ENCODE measurements at regions not wholly inside any gene's neighbourhood (a gene's known extent, or its start where the extent isn't known, plus 50 kb on each side); places are given as distances from the start of the nearest gene placed in this dataset.
"Not testable (repeated sequence)": the region's sequence is repeated elsewhere in the genome, so short reads cannot be mapped to it uniquely, and the experiment has no call there.

GRCh38 chr18:10128921-10129501 lies 215.2 kb downstream of the VAPA start:
- in situ Hi-C loops (cut with HindIII; ENCODE audit: low pct_ligation_motif_present, low pct_unique_long_range_greater_than_20kb, low sequenced_read_pairs) = no loop called here
- no peak for DNase-seq

- in situ Hi-C loops (cut with HindIII; ENCODE audit: low pct_ligation_motif_present, low pct_unique_long_range_greater_than_20kb, low sequenced_read_pairs) = no loop called here
- no peak for DNase-seq
Measured at GRCh38 chr18:10130606-10131005, 216.8 kb downstream of the VAPA start.

- in situ Hi-C loops (cut with HindIII; ENCODE audit: low pct_ligation_motif_present, low pct_unique_long_range_greater_than_20kb, low sequenced_read_pairs) = no loop called here
- DNase-seq = no peak
Measured at GRCh38 chr18:10131081-10131459, 217.3 kb downstream of the VAPA start.

- in situ Hi-C loops (cut with HindIII; ENCODE audit: low pct_ligation_motif_present, low pct_unique_long_range_greater_than_20kb, low sequenced_read_pairs) = no loop called here
- no peak for DNase-seq
Measured at GRCh38 chr18:10131460-10132395, 217.9 kb downstream of the VAPA start.

GRCh38 chr18:10133516-10133915 lies 219.7 kb downstream of the VAPA start:
- no peak for DNase-seq
- in situ Hi-C loops (cut with HindIII; ENCODE audit: low pct_ligation_motif_present, low pct_unique_long_range_greater_than_20kb, low sequenced_read_pairs) = no loop called here

- in situ Hi-C loops (cut with HindIII; ENCODE audit: low pct_ligation_motif_present, low pct_unique_long_range_greater_than_20kb, low sequenced_read_pairs) = no loop called here
- no peak for DNase-seq
Measured at GRCh38 chr18:10134204-10134603, 220.4 kb downstream of the VAPA start.

- DNase-seq; in situ Hi-C loops (cut with HindIII; ENCODE audit: low pct_ligation_motif_present, low pct_unique_long_range_greater_than_20kb, low sequenced_read_pairs): not testable (repeated sequence)
Measured at GRCh38 chr18:10134749-10135148, 220.9 kb downstream of the VAPA start.

GRCh38 chr18:10135302-10135926 lies 221.6 kb downstream of the VAPA start:
- no peak for DNase-seq
- in situ Hi-C loops (cut with HindIII; ENCODE audit: low pct_ligation_motif_present, low pct_unique_long_range_greater_than_20kb, low sequenced_read_pairs) = no loop called here

GRCh38 chr18:10138719-10139118 lies 224.9 kb downstream of the VAPA start:
- in situ Hi-C loops (cut with HindIII; ENCODE audit: low pct_ligation_motif_present, low pct_unique_long_range_greater_than_20kb, low sequenced_read_pairs) = no loop called here
- no peak for DNase-seq

- DNase-seq = peak; percentile 48
- in situ Hi-C loops (cut with HindIII; ENCODE audit: low pct_ligation_motif_present, low pct_unique_long_range_greater_than_20kb, low sequenced_read_pairs) = no loop called here
Measured at GRCh38 chr18:10139783-10140410, 226.1 kb downstream of the VAPA start.

- in situ Hi-C loops (cut with HindIII; ENCODE audit: low pct_ligation_motif_present, low pct_unique_long_range_greater_than_20kb, low sequenced_read_pairs) = no loop called here
- no peak for DNase-seq
Measured at GRCh38 chr18:10140461-10141282, 226.9 kb downstream of the VAPA start.

- in situ Hi-C loops (cut with HindIII; ENCODE audit: low pct_ligation_motif_present, low pct_unique_long_range_greater_than_20kb, low sequenced_read_pairs) = no loop called here
- no peak for DNase-seq
Measured at GRCh38 chr18:10141559-10141958, 227.7 kb downstream of the VAPA start.

- DNase-seq = no peak
- in situ Hi-C loops (cut with HindIII; ENCODE audit: low pct_ligation_motif_present, low pct_unique_long_range_greater_than_20kb, low sequenced_read_pairs) = no loop called here
Measured at GRCh38 chr18:10142056-10142455, 228.2 kb downstream of the VAPA start.

- peak; percentile 25 for DNase-seq
- in situ Hi-C loops (cut with HindIII; ENCODE audit: low pct_ligation_motif_present, low pct_unique_long_range_greater_than_20kb, low sequenced_read_pairs) = no loop called here
Measured at GRCh38 chr18:10142496-10143160, 228.8 kb downstream of the VAPA start.

- in situ Hi-C loops (cut with HindIII; ENCODE audit: low pct_ligation_motif_present, low pct_unique_long_range_greater_than_20kb, low sequenced_read_pairs) = no loop called here
Measured at GRCh38 chr18:10143596-10143995, 229.8 kb downstream of the VAPA start.

GRCh38 chr18:10145546-10145945 lies 231.7 kb downstream of the VAPA start:
- no peak for DNase-seq
- in situ Hi-C loops (cut with HindIII; ENCODE audit: low pct_ligation_motif_present, low pct_unique_long_range_greater_than_20kb, low sequenced_read_pairs) = no loop called here

More at GRCh38 chr18:10143596-10143995, 229.8 kb downstream of the VAPA start:
- no peak for DNase-seq

GRCh38 chr18:10147226-10147625 lies 233.4 kb downstream of the VAPA start:
- DNase-seq = no peak
- in situ Hi-C loops (cut with HindIII; ENCODE audit: low pct_ligation_motif_present, low pct_unique_long_range_greater_than_20kb, low sequenced_read_pairs) = no loop called here

- in situ Hi-C loops (cut with HindIII; ENCODE audit: low pct_ligation_motif_present, low pct_unique_long_range_greater_than_20kb, low sequenced_read_pairs) = no loop called here
- DNase-seq = no peak
Measured at GRCh38 chr18:10147752-10148151, 233.9 kb downstream of the VAPA start.

All from ACHN (cell line).